DMS 273 (cell line): ENCODE measurements at regions not wholly inside any gene's neighbourhood (a gene's known extent, or its start where the extent isn't known, plus 50 kb on each side); places are given as distances from the start of the nearest gene placed in this dataset.

Experiments used
- DNase-seq: peaks from one replicate; lab custom pipeline; 2025; ENCODE audit not compliant: unreplicated experiment; lab: John Stamatoyannopoulos, UW

DNA sequence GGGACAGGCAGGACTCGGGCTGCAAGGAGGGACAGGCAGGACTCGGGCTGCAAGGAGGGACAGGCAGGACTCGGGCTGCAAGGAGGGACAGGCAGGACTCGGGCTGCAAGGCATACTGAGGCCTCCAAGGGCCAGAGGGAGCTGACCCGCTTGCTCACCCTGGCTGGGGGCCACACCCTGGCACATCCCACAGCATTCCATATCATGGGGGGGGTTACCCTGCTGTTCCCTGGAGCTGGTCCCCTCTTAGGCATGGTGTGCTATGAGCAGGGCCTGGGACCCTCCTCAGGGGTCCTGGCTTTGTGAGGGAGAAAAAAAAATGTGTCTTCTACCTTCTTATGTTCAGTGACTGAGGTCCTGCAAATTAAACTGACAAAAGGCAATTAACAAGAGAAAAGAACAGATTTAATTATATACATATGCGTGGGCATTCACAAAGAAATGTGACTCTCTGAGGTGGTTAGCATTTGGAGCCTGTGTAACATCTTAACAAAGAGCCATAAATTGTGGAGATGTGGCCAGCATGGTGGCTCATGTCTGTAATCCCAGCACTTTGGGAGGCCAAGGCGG is 97.6 kb upstream of the ALDH1A3 start:
- no peak for DNase-seq

DNA sequence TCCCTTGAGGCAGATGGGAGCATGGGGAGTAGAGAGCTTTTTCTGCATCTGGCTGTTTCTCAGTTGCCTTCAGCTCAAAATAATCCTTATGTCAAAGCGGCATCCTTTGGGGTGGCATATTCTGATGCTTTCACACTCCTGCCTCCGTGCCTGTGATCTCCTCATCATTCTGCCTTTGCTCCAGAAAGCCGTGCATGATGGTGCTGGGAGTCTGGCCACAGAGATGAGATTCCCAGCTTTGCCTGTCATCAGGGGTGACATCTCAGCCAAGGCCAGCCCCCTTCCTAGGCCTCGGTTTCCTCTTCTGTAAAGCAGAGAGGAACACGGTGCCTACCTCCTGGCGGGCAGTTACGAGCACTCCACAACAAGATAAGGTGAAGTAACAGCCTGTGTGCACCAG is 96.3 kb upstream of the ALDH1A3 start:
- no peak for DNase-seq

DNA sequence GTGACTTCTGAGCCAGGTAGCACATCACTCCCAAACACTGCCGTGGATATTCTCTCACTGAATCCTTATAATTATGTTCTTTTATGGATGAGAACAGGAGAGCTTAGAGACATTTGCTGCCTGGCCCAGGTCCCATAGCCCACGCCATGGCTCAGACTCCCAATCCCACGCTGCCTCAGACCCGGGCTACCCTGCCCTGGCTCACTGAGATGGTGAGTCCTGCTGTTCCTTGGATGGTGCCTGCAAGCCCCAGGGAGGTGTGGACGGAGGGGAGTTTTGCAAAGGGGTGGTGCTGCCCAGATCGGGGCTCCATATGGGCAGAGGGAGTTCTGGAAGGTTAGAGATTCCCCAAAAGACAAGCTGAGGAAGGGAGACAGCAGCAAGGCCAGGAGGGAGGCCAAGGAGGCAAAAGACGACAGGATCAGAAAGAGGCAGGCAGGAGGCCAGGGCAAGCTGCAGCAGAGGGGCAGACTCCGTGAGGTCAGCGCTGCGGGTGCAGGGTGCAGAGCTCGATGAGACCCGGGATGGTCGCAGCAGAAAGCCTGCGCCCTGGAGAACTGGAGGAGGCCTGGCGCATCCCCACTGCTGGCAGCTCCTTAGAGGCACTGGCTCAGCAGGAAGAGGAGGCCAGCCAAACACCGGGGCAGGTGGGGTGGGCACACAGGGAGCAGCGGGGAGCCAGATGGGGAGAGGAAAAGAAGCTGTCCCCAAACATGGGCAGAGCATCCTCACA is 95.7 kb upstream of the ALDH1A3 start:
- DNase-seq = no peak

GRCh38 chr15:100784493-100785180 is 95.0 kb upstream of the ALDH1A3 start:
- DNase-seq = no peak

- no peak for DNase-seq
These were observed 94.2 kb upstream of the ALDH1A3 start for GRCh38 chr15:100785181-100786138.

GRCh38 chr15:100786139-100786531 is 93.5 kb upstream of the ALDH1A3 start:
- DNase-seq = no peak

- no peak for DNase-seq
These were observed 92.6 kb upstream of the ALDH1A3 start for GRCh38 chr15:100786901-100787566.

DNA sequence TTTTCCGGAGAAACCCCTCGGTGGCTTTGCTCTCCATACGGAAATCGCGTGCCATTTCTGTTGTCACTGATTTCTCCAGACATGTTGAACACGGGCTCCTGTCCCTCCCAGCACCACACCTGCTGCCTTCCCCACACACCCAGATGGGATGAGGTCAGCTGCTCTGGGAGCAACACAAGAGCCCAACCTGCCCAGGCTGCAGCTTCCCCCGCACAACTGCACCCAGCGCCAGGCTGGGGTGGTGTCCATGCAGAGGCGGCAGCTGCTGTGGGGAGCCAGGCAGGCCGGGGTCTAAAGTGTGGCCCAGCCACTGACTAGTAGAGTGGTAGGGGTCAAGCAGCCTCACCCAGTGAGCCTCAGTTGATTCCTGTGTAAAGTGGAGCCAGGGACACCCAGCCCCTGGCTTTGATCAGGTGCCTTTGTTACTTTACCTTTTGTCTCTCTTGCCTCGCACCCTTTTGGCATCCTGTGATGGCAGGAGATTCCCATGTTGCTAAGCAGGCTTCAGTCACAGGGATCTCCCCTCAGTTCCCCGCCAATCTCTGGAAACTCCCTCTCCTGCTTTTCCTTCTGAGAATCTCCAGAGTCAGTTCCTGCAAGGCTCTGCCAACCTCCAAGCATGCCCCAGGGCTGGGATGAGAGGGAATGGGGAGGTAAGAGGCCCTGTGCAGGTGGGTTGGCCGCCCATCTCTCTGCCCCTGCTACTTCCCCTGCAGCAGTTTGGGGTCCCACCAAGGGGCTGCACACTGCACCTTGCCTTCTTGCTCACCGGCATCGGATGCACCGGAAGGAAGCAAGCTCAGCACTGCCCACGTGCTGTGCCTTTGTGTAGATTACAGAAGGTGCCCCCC is 91.8 kb upstream of the ALDH1A3 start:
- no peak for DNase-seq

- DNase-seq = no peak
These were observed 91.1 kb upstream of the ALDH1A3 start for GRCh38 chr15:100788418-100789105.

- no peak for DNase-seq
These were observed 88.8 kb upstream of the ALDH1A3 start for GRCh38 chr15:100790786-100791265.

DNA sequence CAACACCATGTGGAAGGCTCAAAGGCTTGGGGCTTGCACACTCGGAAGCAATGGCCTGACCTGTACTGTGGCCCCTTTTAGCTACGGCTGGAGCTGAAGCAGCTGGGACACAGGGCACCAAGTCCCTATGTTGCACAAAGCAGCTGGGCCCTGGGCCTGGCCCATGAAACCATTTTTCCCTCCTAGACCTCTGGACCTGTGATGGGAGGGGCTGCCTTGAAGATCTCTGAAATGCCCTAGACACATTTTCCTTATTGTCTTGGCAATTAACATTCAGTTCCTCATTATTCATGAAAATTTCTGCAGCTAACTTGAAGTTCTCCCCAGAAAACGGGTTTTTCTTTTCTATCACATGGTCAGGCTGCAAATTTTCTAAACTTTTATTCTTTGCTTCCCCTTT is 85.6 kb upstream of the ALDH1A3 start:
- DNase-seq = no peak

DNA sequence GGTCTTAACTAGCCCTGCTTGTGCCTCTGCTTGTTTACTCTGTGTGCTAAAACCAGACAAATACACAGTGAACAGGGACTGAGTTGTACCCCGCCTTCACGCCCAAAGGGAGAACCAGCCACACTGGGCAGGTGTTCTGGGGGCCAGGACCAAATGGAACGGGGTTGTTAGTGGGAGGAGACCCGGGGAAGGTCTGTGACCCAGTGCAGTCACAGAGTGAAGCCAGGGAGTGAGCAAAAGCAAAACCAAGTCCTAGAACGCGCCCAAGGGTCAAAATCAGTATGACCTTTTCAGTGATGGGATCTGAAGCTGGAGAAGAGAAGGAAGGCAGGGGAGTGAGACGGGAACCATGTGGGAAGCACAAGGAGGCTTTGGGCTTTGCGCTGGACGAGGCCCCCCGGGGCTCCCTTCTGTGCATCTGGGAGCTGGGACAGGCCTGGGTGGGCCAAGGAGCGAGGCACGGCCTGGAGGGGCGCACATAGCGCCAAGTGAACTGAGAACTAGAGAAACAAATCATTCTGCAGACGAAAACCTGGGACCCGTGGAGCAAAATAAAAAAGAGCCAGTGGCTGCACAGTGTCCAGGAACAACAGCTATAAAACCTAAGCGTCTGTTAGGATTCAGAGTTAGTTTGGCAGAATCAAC is 78.3 kb upstream of the ALDH1A3 start:
- DNase-seq = no peak

- no peak for DNase-seq
These were observed 77.0 kb upstream of the ALDH1A3 start for GRCh38 chr15:100802421-100803170.

DNA sequence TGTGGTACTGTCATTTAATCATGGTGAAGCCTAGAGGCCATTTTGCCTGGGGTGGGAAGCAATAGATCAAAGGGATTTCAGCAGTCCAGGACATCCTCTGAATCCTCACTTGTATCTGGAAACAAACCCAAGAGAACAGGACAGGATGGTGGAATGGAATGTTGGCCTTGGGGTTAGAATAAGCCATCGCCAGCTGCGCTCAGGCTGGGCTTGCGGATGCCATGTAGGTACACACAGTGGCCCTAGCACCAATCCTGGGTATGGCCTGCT is 76.5 kb upstream of the ALDH1A3 start:
- DNase-seq = no peak

DNA sequence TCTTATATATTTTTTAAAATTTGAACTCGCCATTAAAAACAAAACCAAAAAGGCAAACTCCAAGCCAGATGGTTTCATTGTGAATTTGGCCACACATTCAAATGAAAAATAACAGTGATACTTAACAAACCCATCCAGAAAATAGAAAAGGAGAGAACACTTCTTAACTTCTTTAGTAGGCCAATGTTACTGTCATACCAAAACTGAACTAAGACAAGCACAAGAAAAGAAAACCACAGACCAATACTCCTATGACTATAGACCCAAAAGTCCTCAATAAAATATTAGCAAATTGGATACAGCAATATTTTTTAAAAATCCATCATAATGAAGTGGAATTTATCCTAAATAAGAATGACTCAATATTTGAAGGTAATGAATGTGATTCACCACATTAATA is 73.5 kb upstream of the ALDH1A3 start:
- DNase-seq = no peak

DNA sequence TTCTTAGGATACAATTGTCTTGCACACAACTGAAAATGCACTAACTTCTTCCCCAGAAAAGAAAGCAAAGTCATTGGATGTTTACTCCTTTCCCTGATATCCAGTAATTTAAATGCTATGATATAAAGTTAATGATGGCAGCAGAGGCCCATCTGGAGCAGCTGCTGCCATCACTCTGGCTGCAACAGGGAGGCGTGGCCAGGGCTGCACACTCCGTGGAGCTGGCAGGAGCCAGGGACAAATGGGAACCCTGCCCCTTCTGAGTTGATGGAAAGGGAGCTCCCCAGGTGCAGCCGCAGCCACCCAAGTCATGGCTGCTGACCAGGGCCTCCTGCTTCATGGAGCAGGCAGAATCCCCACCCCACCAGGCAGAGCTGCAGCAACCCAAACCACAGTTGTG is 72.6 kb upstream of the ALDH1A3 start:
- DNase-seq = peak; percentile 13

DNA sequence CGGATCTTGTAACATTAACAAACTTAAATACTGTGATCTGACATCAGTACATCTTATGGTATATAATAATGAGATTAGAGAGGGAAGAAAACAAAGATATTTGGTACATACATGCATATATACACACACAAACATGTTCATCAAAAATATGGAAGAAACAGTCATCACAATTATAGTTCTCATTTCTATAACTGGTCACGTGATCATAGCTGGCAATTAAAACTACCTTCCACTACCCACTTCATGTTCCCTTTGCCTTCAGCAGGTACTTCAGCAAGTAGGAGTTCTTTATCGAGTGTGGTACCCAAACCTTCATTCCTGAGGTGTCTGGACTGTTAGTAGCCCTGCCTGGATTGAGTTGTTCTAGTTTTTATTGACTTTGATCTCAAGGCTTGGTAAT is 70.9 kb upstream of the ALDH1A3 start:
- DNase-seq = no peak

DNA sequence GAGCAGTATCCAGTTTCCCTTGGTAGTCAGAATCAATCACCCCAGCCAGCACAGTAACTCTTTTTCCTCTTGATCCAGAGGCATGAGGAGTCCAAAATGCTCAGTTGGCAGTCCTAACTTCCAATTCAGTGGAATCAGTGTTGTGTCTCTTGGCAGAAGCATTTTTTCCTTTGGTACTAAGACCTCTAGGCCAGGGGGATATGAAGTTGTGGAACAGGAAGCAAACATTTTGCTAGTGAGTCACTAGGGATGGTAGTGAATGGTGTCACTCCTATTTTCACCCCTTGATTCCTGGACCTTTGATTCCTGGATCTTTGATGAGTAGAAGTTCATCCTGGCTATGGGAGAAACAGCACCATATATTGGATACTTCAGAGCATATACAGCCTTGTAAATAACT is 70.5 kb upstream of the ALDH1A3 start:
- DNase-seq = no peak
